Activated CD8-positive, alpha-beta memory T cell treated with anti-CD3 and anti-CD28 coated beads for 36 hours (primary cell): ENCODE measurements at regions not wholly inside any gene's neighbourhood (a gene's known extent, or its start where the extent isn't known, plus 50 kb on each side); places are given as distances from the start of the nearest gene placed in this dataset.
"Not testable (repeated sequence)": the region's sequence is repeated elsewhere in the genome, so short reads cannot be mapped to it uniquely, and the experiment has no call there.

Experiments used
- CTCF ChIA-PET: fragments of 350-600 bp; sonication (Branson Sonifier 250); formaldehyde crosslinking; loops from one replicate; lab custom pipeline; 2021; ENCODE audit warnings: antibody characterized with exemption; lab: Charles Lee
- POLR2A ChIA-PET: fragments of 350-600 bp; sonication (Branson Sonifier 250); formaldehyde crosslinking; loops from one replicate; lab custom pipeline; 2021; ENCODE audit warnings: antibody characterized with exemption; lab: Charles Lee

- CTCF ChIA-PET, POLR2A ChIA-PET: not testable (repeated sequence)
These were observed 349.2 kb upstream of the PLGLB2 start for GRCh38 chr2:87398567-87399305.

GRCh38 chr2:87401726-87402345, 346.1 kb upstream of the PLGLB2 start:
- ChIA-PET CTCF (no interaction called here), POLR2A (no interaction called here)

GRCh38 chr2:87403893-87404175, 344.1 kb upstream of the PLGLB2 start:
- CTCF ChIA-PET: no interaction called here
- POLR2A ChIA-PET: interaction anchor here (0.6 kb wide), 1 partner anchor 730 kb away, joined by 7 read pairs; no protein-coding TSS in a partner anchor

- CTCF ChIA-PET: interaction anchor here (0.7 kb wide), 1 partner anchor 1777 kb away, joined by 3 read pairs; no protein-coding TSS in a partner anchor
These were observed 343.3 kb upstream of the PLGLB2 start for GRCh38 chr2:87404411-87405255.

GRCh38 chr2:87405531-87406216, 342.2 kb upstream of the PLGLB2 start:
- CTCF ChIA-PET: interaction anchor here (0.7 kb wide), 1 partner anchor 1778 kb away, joined by 3 read pairs; no protein-coding TSS in a partner anchor
- POLR2A ChIA-PET: not testable (repeated sequence)

More at GRCh38 chr2:87404411-87405255, 343.3 kb upstream of the PLGLB2 start:
- POLR2A ChIA-PET: not testable (repeated sequence)

- CTCF ChIA-PET, POLR2A ChIA-PET: not testable (repeated sequence)
These were observed 341.3 kb upstream of the PLGLB2 start for GRCh38 chr2:87406406-87407175.

- CTCF ChIA-PET, POLR2A ChIA-PET: not testable (repeated sequence)
These were observed 338.3 kb upstream of the PLGLB2 start for GRCh38 chr2:87409601-87410000.

- POLR2A ChIA-PET, CTCF ChIA-PET: not testable (repeated sequence)
These were observed 337.5 kb upstream of the PLGLB2 start for GRCh38 chr2:87410371-87410770.

- CTCF ChIA-PET, POLR2A ChIA-PET: not testable (repeated sequence)
These were observed 335.7 kb upstream of the PLGLB2 start for GRCh38 chr2:87412036-87412820.

GRCh38 chr2:87414331-87414730, 333.6 kb upstream of the PLGLB2 start:
- CTCF ChIA-PET, POLR2A ChIA-PET: not testable (repeated sequence)

GRCh38 chr2:87414795-87415570, 332.9 kb upstream of the PLGLB2 start:
- POLR2A ChIA-PET, CTCF ChIA-PET: not testable (repeated sequence)

- POLR2A ChIA-PET, CTCF ChIA-PET: not testable (repeated sequence)
These were observed 332.2 kb upstream of the PLGLB2 start for GRCh38 chr2:87415586-87416265.

GRCh38 chr2:87416266-87416592, 331.7 kb upstream of the PLGLB2 start:
- POLR2A ChIA-PET, CTCF ChIA-PET: not testable (repeated sequence)

- CTCF ChIA-PET: not testable (repeated sequence)
These were observed 330.7 kb upstream of the PLGLB2 start for GRCh38 chr2:87417147-87417546.

GRCh38 chr2:87417742-87418567, 329.9 kb upstream of the PLGLB2 start:
- CTCF ChIA-PET, POLR2A ChIA-PET: not testable (repeated sequence)

More at GRCh38 chr2:87417147-87417546, 330.7 kb upstream of the PLGLB2 start:
- POLR2A ChIA-PET: not testable (repeated sequence)
